ENCODE measurements at regions not wholly inside any gene's neighbourhood (a gene's known extent, or its start where the extent isn't known, plus 50 kb on each side); places are given as distances from the start of the nearest gene placed in this dataset.

DNA sequence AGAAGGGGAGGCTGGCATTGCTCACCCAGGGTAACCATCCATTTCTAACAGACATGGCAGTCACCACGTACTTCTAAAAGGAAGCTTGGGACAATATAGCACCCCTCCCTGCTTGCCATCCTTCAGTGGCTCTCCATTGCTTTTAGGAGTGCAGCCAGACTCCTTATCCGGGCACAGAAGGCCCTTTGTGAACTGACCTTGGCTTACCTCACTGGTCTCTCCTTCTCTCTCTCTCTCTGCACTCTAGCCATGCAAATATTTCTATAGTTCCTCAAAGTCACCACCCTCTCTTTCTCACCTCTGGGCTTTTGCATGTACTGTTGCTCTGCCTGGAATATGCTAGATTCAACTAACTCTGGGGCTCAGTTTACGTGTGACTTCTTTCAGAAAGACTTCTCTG, 301.1 kb downstream of the SHQ1 start:
- BruUV-seq (replicated peaks): no TSS peak
- no peak for TF ChIP-seq MAZ (IDR thresholded peaks at IDR 0.05; ENCODE audit: borderline replicate concordance, low read depth, low read length)
- no peak for TF ChIP-seq FOS (IDR thresholded peaks at IDR 0.05; ENCODE audit: low read depth, low read length)
- TF ChIP-seq CHD1 (IDR thresholded peaks at IDR 0.05; ENCODE audit: low read depth, low read length): no peak
- no peak for TF ChIP-seq NFE2L2 (IDR thresholded peaks at IDR 0.05; ENCODE audit: low read depth, low read length)
- no peak for TF ChIP-seq RFX5 (IDR thresholded peaks at IDR 0.05; ENCODE audit: low read depth, low read length)
- TF ChIP-seq SMC3 (IDR thresholded peaks at IDR 0.05; ENCODE audit: low read depth, low read length): no peak
- TF ChIP-seq, protein P1, sequence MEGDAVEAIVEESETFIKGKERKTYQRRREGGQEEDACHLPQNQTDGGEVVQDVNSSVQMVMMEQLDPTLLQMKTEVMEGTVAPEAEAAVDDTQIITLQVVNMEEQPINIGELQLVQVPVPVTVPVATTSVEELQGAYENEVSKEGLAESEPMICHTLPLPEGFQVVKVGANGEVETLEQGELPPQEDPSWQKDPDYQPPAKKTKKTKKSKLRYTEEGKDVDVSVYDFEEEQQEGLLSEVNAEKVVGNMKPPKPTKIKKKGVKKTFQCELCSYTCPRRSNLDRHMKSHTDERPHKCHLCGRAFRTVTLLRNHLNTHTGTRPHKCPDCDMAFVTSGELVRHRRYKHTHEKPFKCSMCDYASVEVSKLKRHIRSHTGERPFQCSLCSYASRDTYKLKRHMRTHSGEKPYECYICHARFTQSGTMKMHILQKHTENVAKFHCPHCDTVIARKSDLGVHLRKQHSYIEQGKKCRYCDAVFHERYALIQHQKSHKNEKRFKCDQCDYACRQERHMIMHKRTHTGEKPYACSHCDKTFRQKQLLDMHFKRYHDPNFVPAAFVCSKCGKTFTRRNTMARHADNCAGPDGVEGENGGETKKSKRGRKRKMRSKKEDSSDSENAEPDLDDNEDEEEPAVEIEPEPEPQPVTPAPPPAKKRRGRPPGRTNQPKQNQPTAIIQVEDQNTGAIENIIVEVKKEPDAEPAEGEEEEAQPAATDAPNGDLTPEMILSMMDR (conservative IDR thresholded peaks at IDR 0.05; ENCODE audit: low read depth, low read length): no peak
- no peak for TF ChIP-seq USF2 (IDR thresholded peaks at IDR 0.05; ENCODE audit: low read depth, low read length)
- no peak for TF ChIP-seq RCOR1 (IDR thresholded peaks at IDR 0.05; ENCODE audit: insufficient replicate concordance, low read length)
- no peak for TF ChIP-seq MAFK (IDR thresholded peaks at IDR 0.05; ENCODE audit: low read depth, low read length)
- no peak for TF ChIP-seq CEBPB (IDR thresholded peaks at IDR 0.05; ENCODE audit: low read depth, low read length)
- no peak for TF ChIP-seq RAD21 (IDR thresholded peaks at IDR 0.05; ENCODE audit: low read length)
- no peak for TF ChIP-seq MXI1 (IDR thresholded peaks at IDR 0.05; ENCODE audit: borderline replicate concordance, low read depth, low read length)
- no peak for TF ChIP-seq BHLHE40 (IDR thresholded peaks at IDR 0.05; ENCODE audit: low read depth, low read length)
- TF ChIP-seq, protein P2, sequence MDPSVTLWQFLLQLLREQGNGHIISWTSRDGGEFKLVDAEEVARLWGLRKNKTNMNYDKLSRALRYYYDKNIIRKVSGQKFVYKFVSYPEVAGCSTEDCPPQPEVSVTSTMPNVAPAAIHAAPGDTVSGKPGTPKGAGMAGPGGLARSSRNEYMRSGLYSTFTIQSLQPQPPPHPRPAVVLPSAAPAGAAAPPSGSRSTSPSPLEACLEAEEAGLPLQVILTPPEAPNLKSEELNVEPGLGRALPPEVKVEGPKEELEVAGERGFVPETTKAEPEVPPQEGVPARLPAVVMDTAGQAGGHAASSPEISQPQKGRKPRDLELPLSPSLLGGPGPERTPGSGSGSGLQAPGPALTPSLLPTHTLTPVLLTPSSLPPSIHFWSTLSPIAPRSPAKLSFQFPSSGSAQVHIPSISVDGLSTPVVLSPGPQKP (IDR thresholded peaks at IDR 0.05; ENCODE audit: borderline replicate concordance, low read depth, low read length): no peak
- no peak for TF ChIP-seq POLR2A (IDR thresholded peaks at IDR 0.05; ENCODE audit: low read depth, low read length)
- dilution Hi-C loops (cut with HindIII; ENCODE audit: low sequenced_read_pairs, unreplicated experiment): no loop called here

More for the DNA sequence above, 301.1 kb downstream of the SHQ1 start:
- Histone ChIP-seq H3K27me3 (ENCODE audit: control insufficient read depth, insufficient read depth, low read length) (peaks cover 5% of the 10 kb centered on the region), H4K20me1 (ENCODE audit: insufficient read depth, low read length) (no peaks in the 10 kb centered on the region), H3K56ac (ENCODE audit: extremely low read depth, insufficient read depth, low read length) (no peak overlapping the region), H2AK5ac (ENCODE audit: low read depth, low read length) (no peak overlapping the region), H3K27ac (ENCODE audit: insufficient read depth, low read length) (no peak overlapping the region), H3K9me3 (ENCODE audit: control insufficient read depth, insufficient read depth, low read length) (no peaks in the 10 kb centered on the region), H4K8ac (ENCODE audit: low read depth in 2 of 2, low read length in 2 of 2) (no peak overlapping the region), H2AFZ (replicated peaks; ENCODE audit: low read length, poor library complexity) (no peak overlapping the region), H3K9ac (ENCODE audit: low read depth, low read length) (no peak overlapping the region), H3K4me1 (ENCODE audit: control insufficient read depth, insufficient read depth, low read length) (no peaks in the 10 kb centered on the region), H3K4ac (ENCODE audit: low read depth, low read length) (no peak overlapping the region), H4K5ac (ENCODE audit: low read depth, low read length) (no peak overlapping the region), H4K91ac (ENCODE audit: insufficient read depth, low read depth, low read length) (no peak overlapping the region), H3K4me3 (ENCODE audit: insufficient read depth, low read depth, low read length) (no peak overlapping the region), H2BK5ac (ENCODE audit: low read depth, low read length, poor library complexity, severe bottlenecking) (no peak overlapping the region), H3K9me1 (ENCODE audit: insufficient read depth, low read length) (no peaks in the 10 kb centered on the region), H2AK9ac (replicated peaks; ENCODE audit: low read depth, low read length, poor library complexity) (no peak overlapping the region), H3K4me2 (ENCODE audit: low read depth, low read length) (no peak overlapping the region), H3K79me1 (ENCODE audit: low read depth in 1 of 2, low read length in 2 of 2) (no peaks in the 10 kb centered on the region), H3K14ac (replicated peaks; ENCODE audit: low read depth, low read length) (no peak overlapping the region), H2BK20ac (ENCODE audit: low read depth, low read length) (no peak overlapping the region), H2BK120ac (ENCODE audit: low read depth, low read length) (no peak overlapping the region), H3K18ac (ENCODE audit: low read depth, low read length) (no peak overlapping the region), H2BK15ac (ENCODE audit: low read depth, low read length) (no peak overlapping the region), H3K36me3 (ENCODE audit: control insufficient read depth, insufficient read depth, low read length) (no peaks in the 10 kb centered on the region), H3K23ac (ENCODE audit: low read depth, low read length) (no peak overlapping the region)
- intact Hi-C loops (cut with micrococcal nuclease) (no loop called here), in situ Hi-C loops (cut with MboI; ENCODE audit: low sequenced_read_pairs) (no loop called here)
- POLR2A ChIA-PET (ENCODE audit: unreplicated experiment): no interaction called here
- ATAC-seq (ENCODE audit: low read depth) (no peak), DNase-seq (no peak)
- 64% methylated on average over 2 of the region's 3 CpGs; no CpG with 5 or more reads in 1 of the 2 experiments for WGBS, 2 experiments (ENCODE audit: extremely low coverage in 2 of 2, insufficient read length in 1 of 2)
- CTCF ChIA-PET: no interaction called here

Measured in IMR-90 (cell line).